Esophagus muscularis mucosa (tissue), 4 donors: ENCODE measurements at regions not wholly inside any gene's neighbourhood (a gene's known extent, or its start where the extent isn't known, plus 50 kb on each side); places are given as distances from the start of the nearest gene placed in this dataset.

Experiments
- DNase-seq: peaks from one replicate; pipeline ENCODE4 v3.0.0-alpha.2; 2017; ENCODE audit errors: extremely low spot score
- H3K27ac ChIP-seq, 4 donors: fragments of 200-600 bp; sonication (generic); replicated peaks in 1 of 4; 1 replicate in 3 of 4; 2 replicates in 1 of 4; pipeline ENCODE4 v1.5.1; 2016 to 2019; ENCODE audit warnings: mild to moderate bottlenecking in 1 of 4
- H3K27me3 ChIP-seq, 4 donors: fragments of 200-600 bp; sonication (generic); one replicate each; pipeline versions ENCODE4 v1.5.1 to v1.6.0; 2016 to 2019
- H3K36me3 ChIP-seq, 4 donors: fragments of 200-600 bp; sonication (generic); one replicate each; pipeline ENCODE4 v1.5.1; 2016 to 2019
- H3K4me1 ChIP-seq, 4 donors: fragments of 200-600 bp; sonication (generic); one replicate each; pipeline ENCODE4 v1.5.1; 2016 to 2019
- H3K4me3 ChIP-seq, 4 donors: fragments of 200-600 bp; sonication (generic); 1 replicate in 2 of 4; 2 replicates in 2 of 4; pipeline ENCODE4 v1.5.1; 2016 to 2019; ENCODE audit warnings: mild to moderate bottlenecking in 4 of 4, moderate library complexity in 1 of 4
- H3K9me3 ChIP-seq, 4 donors: fragments of 200-600 bp; sonication (generic); 1 replicate in 3 of 4; 2 replicates in 1 of 4; pipeline ENCODE4 v1.5.1; 2016 to 2019
- EP300 ChIP-seq: sonication (generic); formaldehyde crosslinking; IDR thresholded peaks from one replicate; pipeline ENCODE4 v1.6.1; 2017; ENCODE audit warnings: antibody characterized with exemption
- POLR2A ChIP-seq: fragments of 450-650 bp; IDR thresholded peaks from one replicate; pipeline ENCODE4 v1.6.1; 2017; ENCODE audit warnings: antibody characterized with exemption, moderate library complexity, mild to moderate bottlenecking, low read depth
- POLR2AphosphoS5 ChIP-seq, 2 donors: sonication (generic); formaldehyde crosslinking; IDR thresholded peaks; one replicate each; pipeline ENCODE4 v1.6.1; 2017; ENCODE audit warnings: antibody characterized with exemption in 2 of 2
- WGBS: methylation state at CpG from one replicate; pipeline ENCODE4 v1.1.5; 2018; 5-methylcytosine and 5-hydroxymethylcytosine counted together
- intact Hi-C: fragments of 100-400 bp; cut with DNase I; formaldehyde crosslinking; loops from one replicate; pipeline ENCODE4 v1.15.1; 2023
- TF ChIP-seq, protein P1 (sequence below), 3 experiments: fragments of 200-600 bp in 2 of 3; fragments of 450-650 bp in 1 of 3; sonication (generic) in 2 of 3; IDR thresholded peaks; one replicate each; pipeline ENCODE4 v1.5.1; 2017 to 2019; ENCODE audit warnings: antibody characterized with exemption in 3 of 3, mild to moderate bottlenecking in 2 of 3, moderate library complexity in 1 of 3

DNA sequence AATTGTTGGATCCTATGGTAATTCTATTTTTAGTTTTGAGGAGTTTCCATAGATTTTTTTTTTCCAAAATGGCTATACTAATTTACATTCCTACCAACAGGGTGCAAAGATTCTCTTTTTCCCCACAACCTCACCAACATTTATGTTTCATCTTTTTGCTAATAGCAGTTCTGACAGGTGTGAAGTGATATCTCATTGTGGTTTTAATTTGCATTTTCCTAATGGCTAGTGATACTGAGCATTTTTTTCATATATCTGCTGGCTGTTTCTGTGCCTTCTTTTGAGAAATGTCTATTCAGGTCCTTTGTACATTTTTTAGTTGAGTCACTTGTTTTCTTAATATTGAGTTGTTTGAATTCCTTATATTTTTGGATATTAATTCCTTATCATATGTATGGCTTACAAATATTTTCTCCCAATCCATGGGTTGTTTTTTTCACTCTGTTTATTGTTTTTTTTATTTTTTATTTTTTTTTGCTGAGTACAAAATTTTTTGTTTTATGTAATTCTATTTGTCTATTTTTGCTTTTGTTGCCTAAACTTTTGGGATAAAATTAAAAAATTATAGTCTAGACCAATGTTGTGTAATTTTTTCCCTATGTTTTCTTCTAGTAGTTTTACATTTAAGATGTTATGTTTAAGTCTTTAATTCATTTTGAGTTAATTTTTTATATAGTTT is 205.9 kb upstream of the ADCY1 start:
- DNase-seq: no peak
- Histone ChIP-seq H3K36me3 (no peaks in the 10 kb centered on the region), H3K4me1 (no peaks in the 10 kb centered on the region), H3K27me3 (no peaks in the 10 kb centered on the region), H3K9me3 (peaks cover 0 to 3% (median 0%) of the 10 kb centered on the region in 4 donors), H3K4me3 (no peak overlapping the region), H3K27ac (no peak overlapping the region)
- intact Hi-C loops: no loop called here
- no peak for TF ChIP-seq EP300
- no peak for TF ChIP-seq POLR2A

DNA sequence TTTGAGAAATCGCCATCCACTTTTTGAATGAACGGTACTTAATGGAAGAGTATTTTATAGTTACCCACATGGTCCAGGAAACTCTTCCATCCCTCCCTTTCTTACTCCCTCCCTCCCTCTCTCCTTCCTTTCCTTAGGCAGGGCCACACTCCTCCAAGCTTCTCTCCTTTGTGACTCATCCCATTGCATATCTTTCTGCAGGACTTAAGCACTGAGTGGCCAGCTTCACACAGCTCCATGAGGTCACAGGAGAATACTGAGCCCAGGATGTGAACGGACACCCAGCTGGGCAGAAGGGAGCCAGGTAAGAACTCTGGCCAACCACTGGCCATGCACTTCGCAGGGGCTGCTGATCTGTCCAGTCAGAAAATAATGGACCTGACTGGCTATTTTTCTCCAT is 189.7 kb upstream of the ADCY1 start:
- Histone ChIP-seq H3K4me1 (no peaks in the 10 kb centered on the region), H3K27ac (no peak overlapping the region), H3K27me3 (no peaks in the 10 kb centered on the region), H3K36me3 (no peaks in the 10 kb centered on the region), H3K4me3 (no peak overlapping the region), H3K9me3 (peaks cover 0 to 7% (median 0%) of the 10 kb centered on the region in 4 donors)
- 80% methylated on average over 4 of the region's 4 CpGs for WGBS
- DNase-seq: no peak
- intact Hi-C loops: no loop called here
- no peak for TF ChIP-seq EP300
- no peak for TF ChIP-seq POLR2A
- TF ChIP-seq, protein P1, sequence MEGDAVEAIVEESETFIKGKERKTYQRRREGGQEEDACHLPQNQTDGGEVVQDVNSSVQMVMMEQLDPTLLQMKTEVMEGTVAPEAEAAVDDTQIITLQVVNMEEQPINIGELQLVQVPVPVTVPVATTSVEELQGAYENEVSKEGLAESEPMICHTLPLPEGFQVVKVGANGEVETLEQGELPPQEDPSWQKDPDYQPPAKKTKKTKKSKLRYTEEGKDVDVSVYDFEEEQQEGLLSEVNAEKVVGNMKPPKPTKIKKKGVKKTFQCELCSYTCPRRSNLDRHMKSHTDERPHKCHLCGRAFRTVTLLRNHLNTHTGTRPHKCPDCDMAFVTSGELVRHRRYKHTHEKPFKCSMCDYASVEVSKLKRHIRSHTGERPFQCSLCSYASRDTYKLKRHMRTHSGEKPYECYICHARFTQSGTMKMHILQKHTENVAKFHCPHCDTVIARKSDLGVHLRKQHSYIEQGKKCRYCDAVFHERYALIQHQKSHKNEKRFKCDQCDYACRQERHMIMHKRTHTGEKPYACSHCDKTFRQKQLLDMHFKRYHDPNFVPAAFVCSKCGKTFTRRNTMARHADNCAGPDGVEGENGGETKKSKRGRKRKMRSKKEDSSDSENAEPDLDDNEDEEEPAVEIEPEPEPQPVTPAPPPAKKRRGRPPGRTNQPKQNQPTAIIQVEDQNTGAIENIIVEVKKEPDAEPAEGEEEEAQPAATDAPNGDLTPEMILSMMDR (IDR thresholded peaks at IDR 0.05): no peak
- TF ChIP-seq POLR2AphosphoS5 (IDR thresholded peaks at IDR 0.05): no peak

DNA sequence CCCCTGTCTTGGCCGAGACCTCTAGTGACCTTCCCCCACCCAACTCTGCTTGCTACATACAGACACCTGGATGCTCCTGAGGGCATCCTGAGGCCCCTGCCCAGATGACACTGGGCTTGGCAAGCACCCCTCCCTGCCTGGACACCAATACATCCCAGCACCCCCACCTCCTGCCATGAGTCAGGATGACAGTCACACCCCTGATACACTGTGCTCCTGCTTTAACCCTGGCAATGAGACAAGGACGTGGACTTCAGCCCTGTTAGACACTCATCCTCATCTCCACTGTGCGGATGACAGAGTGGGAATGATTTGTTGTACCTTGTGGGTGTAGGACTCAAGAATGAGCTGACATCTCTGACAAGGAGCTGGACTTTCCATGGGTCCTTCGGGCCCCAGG is 186.3 kb upstream of the ADCY1 start:
- TF ChIP-seq POLR2A: no peak
- Histone ChIP-seq H3K4me3 (no peak overlapping the region), H3K4me1 (no peaks in the 10 kb centered on the region), H3K9me3 (peaks cover 0 to 11% (median 0%) of the 10 kb centered on the region in 4 donors), H3K27me3 (peaks cover 0 to 7% (median 0%) of the 10 kb centered on the region in 4 donors), H3K36me3 (no peaks in the 10 kb centered on the region), H3K27ac (no peak overlapping the region)
- no peak for DNase-seq
- 66% methylated on average over 3 of the region's 4 CpGs for WGBS
- intact Hi-C loops: no loop called here

DNA sequence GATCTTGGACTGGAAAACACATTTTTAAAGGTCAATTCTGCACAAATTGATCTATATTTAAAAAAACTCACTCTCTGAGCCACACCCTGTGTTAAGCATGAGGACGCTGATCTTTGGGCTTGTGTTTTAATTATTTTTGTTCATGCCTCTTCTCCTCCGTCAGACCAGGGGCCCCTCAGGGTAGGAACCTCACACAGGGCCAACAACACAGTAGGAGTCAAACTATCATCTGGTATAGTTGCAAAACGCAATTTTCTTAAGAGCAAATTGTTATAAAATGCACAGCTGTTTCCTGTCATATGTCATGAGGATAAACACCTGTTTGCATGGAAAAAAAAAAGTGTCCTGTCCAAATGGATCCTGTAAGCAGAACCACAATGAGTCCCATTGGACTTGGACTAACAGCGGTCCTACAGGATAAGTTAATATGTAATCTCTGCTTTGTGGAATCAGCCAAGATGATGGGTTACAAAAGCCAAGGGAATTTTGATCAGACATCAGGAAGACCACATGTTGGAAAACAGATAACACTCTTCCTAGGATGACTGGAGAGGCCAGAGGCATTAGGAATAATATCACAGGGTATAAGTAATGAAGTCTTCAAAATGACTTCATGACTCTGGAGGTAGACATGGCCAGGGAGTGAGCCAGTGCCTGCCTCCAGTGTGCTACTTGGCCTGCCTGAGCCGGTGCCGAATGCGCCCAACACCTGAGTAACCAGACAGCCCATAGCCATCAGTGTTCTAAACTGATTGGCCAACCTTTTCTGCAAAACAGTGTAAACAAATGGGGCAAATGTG is 184.9 kb upstream of the ADCY1 start:
- TF ChIP-seq POLR2A: no peak
- TF ChIP-seq POLR2AphosphoS5 (IDR thresholded peaks at IDR 0.05): no peak
- TF ChIP-seq, protein P1 (IDR thresholded peaks at IDR 0.05): no peak
- no peak for TF ChIP-seq EP300
- DNase-seq: no peak
- 59% methylated on average over 7 of the region's 7 CpGs for WGBS
- H3K4me1 ChIP-seq: no peaks in the 10 kb centered on the region
- no peaks in the 10 kb centered on the region for H3K36me3 ChIP-seq
- H3K27ac ChIP-seq: no peak overlapping the region
- peaks cover 0 to 7% (median 0%) of the 10 kb centered on the region in 4 donors for H3K27me3 ChIP-seq
- H3K4me3 ChIP-seq: no peak overlapping the region
- intact Hi-C loops: no loop called here
- peaks cover 0 to 7% (median 4%) of the 10 kb centered on the region in 4 donors for H3K9me3 ChIP-seq

DNA sequence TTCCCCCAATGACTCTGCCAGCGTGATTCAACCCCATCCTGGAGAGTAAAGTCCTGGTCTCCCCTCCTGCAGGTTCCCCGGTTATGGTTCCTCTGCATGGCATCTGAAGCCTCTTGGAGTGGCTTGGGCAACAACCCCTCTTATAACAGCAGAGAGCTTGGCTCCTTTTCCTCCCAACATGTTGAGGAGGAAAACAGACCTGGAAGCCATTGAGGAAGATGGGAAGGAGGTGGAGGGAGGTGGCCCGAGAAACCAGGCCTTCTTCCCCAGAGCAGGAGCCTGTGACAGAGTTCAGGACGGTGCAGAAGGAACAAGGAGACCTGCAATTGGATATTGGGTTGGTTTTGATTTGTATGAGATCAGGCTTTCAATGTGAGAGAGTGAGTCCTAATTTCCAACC is 184.0 kb upstream of the ADCY1 start:
- Histone ChIP-seq H3K36me3 (no peaks in the 10 kb centered on the region), H3K9me3 (peaks cover 0 to 7% (median 4%) of the 10 kb centered on the region in 4 donors), H3K4me1 (no peaks in the 10 kb centered on the region), H3K27me3 (peaks cover 0 to 7% (median 0%) of the 10 kb centered on the region in 4 donors), H3K4me3 (no peak overlapping the region), H3K27ac (no peak overlapping the region)
- no peak for DNase-seq
- WGBS: 83% methylated on average over 4 of the region's 4 CpGs
- TF ChIP-seq, protein P1 (IDR thresholded peaks at IDR 0.05): no peak
- no peak for TF ChIP-seq EP300
- TF ChIP-seq POLR2AphosphoS5 (IDR thresholded peaks at IDR 0.05): no peak
- no peak for TF ChIP-seq POLR2A
- intact Hi-C loops: no loop called here
